Suprapubic skin (tissue), 4 donors: ENCODE measurements at regions not wholly inside any gene's neighbourhood (a gene's known extent, or its start where the extent isn't known, plus 50 kb on each side); places are given as distances from the start of the nearest gene placed in this dataset.

Experiments used
- DNase-seq, 2 donors: peaks; one replicate each; pipeline ENCODE4 v3.0.0-alpha.2; 2019; ENCODE audit warnings: low spot score in 2 of 2
- H3K27ac ChIP-seq: fragments of 200-600 bp; sonication (generic); one replicate; pipeline ENCODE4 v1.5.1; 2019
- H3K27me3 ChIP-seq: fragments of 200-600 bp; sonication (generic); one replicate; pipeline ENCODE4 v1.5.1; 2019
- H3K36me3 ChIP-seq: fragments of 200-600 bp; sonication (generic); one replicate; pipeline ENCODE4 v1.5.1; 2019
- H3K4me1 ChIP-seq: fragments of 200-600 bp; sonication (generic); one replicate; pipeline ENCODE4 v1.5.1; 2019
- H3K4me3 ChIP-seq: fragments of 200-600 bp; sonication (generic); one replicate; pipeline ENCODE4 v1.5.1; 2019; ENCODE audit warnings: mild to moderate bottlenecking
- H3K9me3 ChIP-seq: fragments of 200-600 bp; sonication (generic); one replicate; pipeline ENCODE4 v1.5.1; 2019
- CTCF ChIP-seq, 2 donors: fragments of 200-600 bp in 1 of 2; fragments of 450-650 bp in 1 of 2; sonication (generic) in 1 of 2; IDR thresholded peaks; one replicate each; pipeline ENCODE4 v1.5.1; 2016 to 2019; ENCODE audit warnings: antibody characterized with exemption in 2 of 2, mild to moderate bottlenecking in 1 of 2, moderate library complexity in 1 of 2
- EP300 ChIP-seq: sonication (generic); formaldehyde crosslinking; IDR thresholded peaks from one replicate; pipeline ENCODE4 v1.6.1; 2017; ENCODE audit warnings: antibody characterized with exemption
- POLR2A ChIP-seq, 2 donors: fragments of 450-650 bp; IDR thresholded peaks; one replicate each; pipeline ENCODE4 v1.6.1; 2017; ENCODE audit warnings: antibody characterized with exemption in 2 of 2, mild to moderate bottlenecking in 2 of 2, moderate library complexity in 2 of 2
- POLR2AphosphoS5 ChIP-seq, 3 donors: sonication (generic); formaldehyde crosslinking; IDR thresholded peaks; one replicate each; pipeline ENCODE4 v1.6.1; 2017; ENCODE audit warnings: antibody characterized with exemption in 3 of 3
- WGBS: methylation state at CpG from one replicate; pipeline ENCODE4 v1.1.5; 2018; 5-methylcytosine and 5-hydroxymethylcytosine counted together

- DNase-seq = no peak
- Histone ChIP-seq H3K36me3 (no peaks in the 10 kb centered on the region), H3K4me1 (no peaks in the 10 kb centered on the region), H3K9me3 (no peaks in the 10 kb centered on the region), H3K4me3 (no peak overlapping the region), H3K27me3 (no peaks in the 10 kb centered on the region), H3K27ac (no peak overlapping the region)
- TF ChIP-seq POLR2AphosphoS5 (IDR thresholded peaks at IDR 0.05) (no peak), CTCF (IDR thresholded peaks at IDR 0.05) (no peak), POLR2A (IDR thresholded peaks at IDR 0.05) (no peak), EP300 (no peak)
Measured at GRCh38 chr12:42854826-42855225, 265.3 kb upstream of the PRICKLE1 start.

GRCh38 chr12:42854208-42854607 is 264.7 kb upstream of the PRICKLE1 start:
- no peak for DNase-seq
- 88% methylated on average over 2 of the region's 2 CpGs for WGBS

GRCh38 chr12:42853370-42854140 is 264.0 kb upstream of the PRICKLE1 start:
- H3K27me3 ChIP-seq = no peaks in the 10 kb centered on the region
- H3K4me3 ChIP-seq = no peak overlapping the region
- H3K27ac ChIP-seq = no peak overlapping the region
- H3K4me1 ChIP-seq = no peaks in the 10 kb centered on the region
- H3K9me3 ChIP-seq = no peaks in the 10 kb centered on the region
- no peak for DNase-seq
- WGBS = 90% methylated on average over 4 of the region's 4 CpGs
- no peaks in the 10 kb centered on the region for H3K36me3 ChIP-seq
- TF ChIP-seq CTCF (IDR thresholded peaks at IDR 0.05) (no peak), POLR2A (IDR thresholded peaks at IDR 0.05) (no peak), POLR2AphosphoS5 (IDR thresholded peaks at IDR 0.05) (no peak), EP300 (no peak)

More at GRCh38 chr12:42854208-42854607, 264.7 kb upstream of the PRICKLE1 start:
- no peak overlapping the region for H3K4me3 ChIP-seq
- TF ChIP-seq POLR2AphosphoS5 (IDR thresholded peaks at IDR 0.05) (no peak), EP300 (no peak), POLR2A (IDR thresholded peaks at IDR 0.05) (no peak), CTCF (IDR thresholded peaks at IDR 0.05) (no peak)
- no peaks in the 10 kb centered on the region for H3K27me3 ChIP-seq
- no peak overlapping the region for H3K27ac ChIP-seq
- no peaks in the 10 kb centered on the region for H3K4me1 ChIP-seq
- no peaks in the 10 kb centered on the region for H3K36me3 ChIP-seq
- H3K9me3 ChIP-seq = no peaks in the 10 kb centered on the region

- no peak for TF ChIP-seq POLR2A (IDR thresholded peaks at IDR 0.05)
- no peak for TF ChIP-seq CTCF (IDR thresholded peaks at IDR 0.05)
- no peak for TF ChIP-seq EP300
- H3K9me3 ChIP-seq = no peaks in the 10 kb centered on the region
- DNase-seq = no peak
- H3K36me3 ChIP-seq = no peaks in the 10 kb centered on the region
- 100% methylated on average over 1 of the region's 1 CpG for WGBS
- H3K4me3 ChIP-seq = no peak overlapping the region
- H3K27me3 ChIP-seq = no peaks in the 10 kb centered on the region
- no peak overlapping the region for H3K27ac ChIP-seq
- no peaks in the 10 kb centered on the region for H3K4me1 ChIP-seq
Measured at GRCh38 chr12:42846782-42847181, 257.2 kb upstream of the PRICKLE1 start.

- no peaks in the 10 kb centered on the region for H3K27me3 ChIP-seq
Measured at GRCh38 chr12:42834062-42834461, 244.5 kb upstream of the PRICKLE1 start.

More at GRCh38 chr12:42834062-42834461, 244.5 kb upstream of the PRICKLE1 start:
- no peak for DNase-seq
- Histone ChIP-seq H3K4me3 (no peak overlapping the region), H3K9me3 (no peaks in the 10 kb centered on the region), H3K27ac (no peak overlapping the region), H3K4me1 (no peaks in the 10 kb centered on the region), H3K36me3 (no peaks in the 10 kb centered on the region)
- TF ChIP-seq POLR2A (IDR thresholded peaks at IDR 0.05) (no peak), POLR2AphosphoS5 (IDR thresholded peaks at IDR 0.05) (no peak), CTCF (IDR thresholded peaks at IDR 0.05) (no peak)
- WGBS = 80% methylated on average over 2 of the region's 2 CpGs
